HepG2 (cell line): ENCODE measurements at regions not wholly inside any gene's neighbourhood (a gene's known extent, or its start where the extent isn't known, plus 50 kb on each side); places are given as distances from the start of the nearest gene placed in this dataset.

Experiments
- ARNT ChIP-seq: fragments of 450-650 bp; IDR thresholded peaks from 2 replicates; pipeline ENCODE4 v1.6.1; 2017
- ARNTL ChIP-seq: sonication (generic); formaldehyde crosslinking; IDR thresholded peaks from 2 replicates; pipeline ENCODE4 v1.4.0; 2020; ENCODE audit warnings: mild to moderate bottlenecking, missing genetic modification reagents
- CERS6 ChIP-seq: sonication (generic); formaldehyde crosslinking; IDR thresholded peaks from 2 replicates; pipeline ENCODE4 v1.5.0; 2020; ENCODE audit warnings: missing genetic modification reagents
- ELF1 ChIP-seq: sonication (generic); formaldehyde crosslinking; IDR thresholded peaks from 2 replicates; pipeline ENCODE4 v1.4.0; 2020; ENCODE audit warnings: missing genetic modification reagents
- FOXO1 ChIP-seq: sonication (generic); formaldehyde crosslinking; IDR thresholded peaks from 2 replicates; pipeline ENCODE4 v1.4.0; 2020; ENCODE audit warnings: missing genetic modification reagents
- FOXP4 ChIP-seq: sonication (generic); formaldehyde crosslinking; IDR thresholded peaks from 2 replicates; pipeline ENCODE4 v1.4.0; 2020; ENCODE audit warnings: missing genetic modification reagents
- HES4 ChIP-seq: sonication (generic); formaldehyde crosslinking; IDR thresholded peaks from 2 replicates; pipeline ENCODE4 v1.9.0; 2021; ENCODE audit warnings: mild to moderate bottlenecking, missing genetic modification reagents, borderline replicate concordance
- HNF4A ChIP-seq: sonication (generic); formaldehyde crosslinking; IDR thresholded peaks from 2 replicates; pipeline ENCODE4 v1.4.0; 2020; ENCODE audit warnings: missing genetic modification reagents
- HOXA7 ChIP-seq: sonication (generic); formaldehyde crosslinking; IDR thresholded peaks from 2 replicates; pipeline ENCODE4 v1.8.1; 2022; ENCODE audit warnings: mild to moderate bottlenecking, missing genetic modification reagents, moderate library complexity
- ISL2 ChIP-seq: sonication (generic); formaldehyde crosslinking; IDR thresholded peaks from 2 replicates; pipeline ENCODE4 v1.5.0; 2020; ENCODE audit warnings: missing genetic modification reagents
- KLF6 ChIP-seq: IDR thresholded peaks from 2 replicates; pipeline ENCODE4 v1.8.0; 2016; ENCODE audit warnings: missing biosample characterization, missing genetic modification reagents
- MYNN ChIP-seq: sonication (generic); formaldehyde crosslinking; IDR thresholded peaks from 2 replicates; pipeline ENCODE4 v1.4.0; 2020; ENCODE audit warnings: mild to moderate bottlenecking, low read depth, missing genetic modification reagents
- NR2F6 ChIP-seq, 2 experiments: IDR thresholded peaks; 2 replicates each; pipeline ENCODE4 v1.6.1; 2016; ENCODE audit warnings: antibody characterized with exemption in 1 of 2, mild to moderate bottlenecking in 1 of 2
- RBAK ChIP-seq: sonication (generic); formaldehyde crosslinking; IDR thresholded peaks from 2 replicates; pipeline ENCODE4 v1.5.1; 2020; ENCODE audit warnings: mild to moderate bottlenecking, missing genetic modification reagents
- RFXANK ChIP-seq: IDR thresholded peaks from 2 replicates; pipeline ENCODE4 v1.6.1; 2016
- RXRA ChIP-seq: sonication (generic); formaldehyde crosslinking; IDR thresholded peaks from 2 replicates; pipeline ENCODE4 v1.5.1; 2020; ENCODE audit warnings: missing genetic modification reagents
- SAP130 ChIP-seq: IDR thresholded peaks from 2 replicates; pipeline ENCODE4 v1.6.1; 2016; ENCODE audit warnings: low read depth
- SMC3 ChIP-seq: IDR thresholded peaks from 2 replicates; pipeline ENCODE4 v1.6.1; 2011; ENCODE audit warnings: low read length, improper control_type of control experiment
- THAP9 ChIP-seq: sonication (generic); formaldehyde crosslinking; IDR thresholded peaks from 2 replicates; pipeline ENCODE4; 2020; ENCODE audit warnings: missing genetic modification reagents, mild to moderate bottlenecking, borderline replicate concordance
- ZNF160 ChIP-seq: sonication (generic); formaldehyde crosslinking; IDR thresholded peaks from 2 replicates; pipeline ENCODE4 v1.8.0; 2022; ENCODE audit warnings: mild to moderate bottlenecking, inconsistent platforms, missing genetic modification reagents
- ZNF224 ChIP-seq: sonication (generic); formaldehyde crosslinking; IDR thresholded peaks from 2 replicates; pipeline ENCODE4 v1.5.0; 2020; ENCODE audit warnings: mild to moderate bottlenecking, missing genetic modification reagents
- ZNF556 ChIP-seq: sonication (generic); formaldehyde crosslinking; IDR thresholded peaks from 2 replicates; pipeline ENCODE4 v1.4.0; 2020; ENCODE audit warnings: mild to moderate bottlenecking, missing genetic modification reagents, borderline replicate concordance
- ZNF589 ChIP-seq: sonication (generic); formaldehyde crosslinking; conservative IDR thresholded peaks from 2 replicates; pipeline ENCODE4 v1.8.0; 2022; ENCODE audit warnings: mild to moderate bottlenecking, moderate library complexity, missing genetic modification reagents
- ZNF616 ChIP-seq: sonication (generic); formaldehyde crosslinking; IDR thresholded peaks from 2 replicates; pipeline ENCODE4 v1.5.0; 2020; ENCODE audit warnings: low read depth, mild to moderate bottlenecking, missing genetic modification reagents
- ZNF75D ChIP-seq: sonication (generic); formaldehyde crosslinking; IDR thresholded peaks from 2 replicates; pipeline ENCODE4 v1.8.1; 2023; ENCODE audit warnings: missing genetic modification reagents, mild to moderate bottlenecking, borderline replicate concordance
- ZSCAN9 ChIP-seq: IDR thresholded peaks from 2 replicates; pipeline ENCODE4 v1.6.1; 2016; ENCODE audit warnings: borderline replicate concordance

GRCh38 chr5:108661590-108662219 lies 86.0 kb upstream of the FER start (continued):
- TF ChIP-seq HES4 (CRISPR knock-in tag) (no peak), NR2F6 (IDR thresholded peaks at IDR 0.05) (no peak; the same call in 1 of the 2 replicates), NR2F6 (CRISPR knock-in tag; IDR thresholded peaks at IDR 0.05) (peak; percentile 50; the same call in 1 of the 2 replicates), FOXO1 (CRISPR knock-in tag) (no peak), HNF4A (no peak), ZNF556 (no peak), ZNF224 (CRISPR knock-in tag) (no peak), RBAK (no peak), ARNTL (no peak), CERS6 (CRISPR knock-in tag) (no peak), MYNN (CRISPR knock-in tag) (no peak), THAP9 (no peak), ZNF160 (CRISPR knock-in tag) (no peak), ZSCAN9 (CRISPR knock-in tag) (no peak), ZNF616 (CRISPR knock-in tag) (no peak), ZNF75D (CRISPR knock-in tag) (no peak), KLF6 (CRISPR knock-in tag) (no peak), ZNF589 (CRISPR knock-in tag) (no peak), ELF1 (CRISPR knock-in tag) (no peak), FOXP4 (CRISPR knock-in tag) (no peak), ISL2 (CRISPR knock-in tag) (no peak), SMC3 (no peak), SAP130 (CRISPR knock-in tag) (peak; percentile 24; the same call in 1 of the 2 replicates), RXRA (no peak), HOXA7 (CRISPR knock-in tag) (no peak), ARNT (no peak), RFXANK (no peak)
